Psoas muscle (tissue), 7 donors: ENCODE measurements at regions not wholly inside any gene's neighbourhood (a gene's known extent, or its start where the extent isn't known, plus 50 kb on each side); places are given as distances from the start of the nearest gene placed in this dataset.

Experiments
- ATAC-seq, 4 donors: fragments of 200-7000 bp; cut with Tn5 transposase; one replicate each; pipeline ENCODE4 v1.9.1; 2020; ENCODE audit warnings: moderate library complexity in 3 of 4, mild to moderate bottlenecking in 2 of 4
- DNase-seq, 2 donors: peaks; one replicate each; pipeline ENCODE4 v3.0.0-alpha.2; 2020
- H3K27ac ChIP-seq: fragments of 200-600 bp; one replicate; pipeline ENCODE4 v1.8.0; 2022
- H3K27me3 ChIP-seq, 3 donors: fragments of 200-600 bp in 1 of 3; one replicate each; pipeline versions ENCODE4 v1.6.1 to v1.8.0; 2013 to 2022; ENCODE audit warnings: low read length in 2 of 3, mild to moderate bottlenecking in 2 of 3, moderate library complexity in 1 of 3; ENCODE audit not compliant: insufficient read depth in 3 of 3
- H3K36me3 ChIP-seq, 2 donors: fragments of 200-600 bp in 1 of 2; one replicate each; pipeline versions ENCODE4 v1.6.1 to v1.8.0; 2013 to 2022; ENCODE audit warnings: low read depth in 1 of 2, mild to moderate bottlenecking in 1 of 2, moderate library complexity in 1 of 2; ENCODE audit not compliant: insufficient read depth in 1 of 2
- H3K4me1 ChIP-seq: fragments of 200-600 bp; one replicate; pipeline ENCODE4 v1.8.0; 2022
- H3K4me3 ChIP-seq: fragments of 200-600 bp; one replicate; pipeline ENCODE4 v1.8.0; 2022; ENCODE audit warnings: mild to moderate bottlenecking
- H3K9me3 ChIP-seq: fragments of 200-600 bp; one replicate; pipeline ENCODE4 v1.8.0; 2022
- CTCF ChIP-seq: fragments of 200-600 bp; IDR thresholded peaks from one replicate; pipeline ENCODE4 v1.8.0; 2022; ENCODE audit warnings: antibody characterized with exemption
- WGBS, 3 donors: extraction: QIAGEN DNeasy Blood & Tissue Kit; methylation state at CpG; one replicate each; pipeline versions ENCODE4 v1.1.6 to v1.1.7; 2013; 5-methylcytosine and 5-hydroxymethylcytosine counted together
- intact Hi-C, 2 donors: fragments of 100-400 bp; cut with DNase I; formaldehyde crosslinking; loops; one replicate each; pipeline versions ENCODE4 v1.11.0 to v1.14.2; 2022
- donor health status: healthy with polysubstance abuse.
- donor health status: DM: no; HTN: no; CAD: no; lungs with moderate emphysema.
- donor health status: Bipolar disorder and iron deficiency.
- donor health status: healthy.
- donor health status: DM: yes; HTN: yes; CAD: no.
- donor health status: DM: no; HTN: no; CAD: no.
- donor health status: DM: yes; HTN: yes; CAD: no.

DNA sequence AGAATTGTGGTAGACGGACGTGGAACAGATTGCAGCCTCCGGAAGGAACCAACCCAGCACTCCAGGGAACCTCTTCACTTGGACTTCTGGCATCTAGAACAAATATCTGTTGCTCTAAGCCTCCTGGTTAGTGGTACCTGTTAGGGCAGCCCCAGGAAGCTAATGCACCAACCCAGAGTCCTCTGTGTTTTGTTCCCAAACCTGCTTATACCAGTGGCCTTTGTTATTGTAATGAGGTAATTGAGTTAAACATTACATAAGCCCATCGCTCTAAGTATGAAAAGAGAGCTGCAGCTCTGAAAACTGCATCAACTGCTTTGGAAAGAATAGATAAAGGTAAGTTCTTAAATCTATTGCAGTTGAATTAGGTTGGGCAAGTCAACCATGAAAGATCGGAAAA, 516.7 kb downstream of the NPHP4 start:
- no peak overlapping the region for H3K27ac ChIP-seq
- ATAC-seq, result no peak
- H3K4me1 ChIP-seq, result no peaks in the 10 kb centered on the region
- peaks cover 0 to 11% (median 8%) of the 10 kb centered on the region in 3 donors for H3K27me3 ChIP-seq
- no peak for TF ChIP-seq CTCF
- DNase-seq, result no peak
- intact Hi-C loops, result no loop called here
- H3K4me3 ChIP-seq, result no peak overlapping the region
- no peaks in the 10 kb centered on the region for H3K9me3 ChIP-seq
- no peaks in the 10 kb centered on the region for H3K36me3 ChIP-seq
- WGBS, 3 donors, result 83 to 91% (median 87%) methylated on average over 5 of the region's 5 CpGs

GRCh38 chr1:5473268-5473667, 519.0 kb downstream of the NPHP4 start:
- peaks cover 0 to 10% (median 3%) of the 10 kb centered on the region in 3 donors for H3K27me3 ChIP-seq
- ATAC-seq, result no peak
- H3K36me3 ChIP-seq, result no peaks in the 10 kb centered on the region
- no peak for TF ChIP-seq CTCF
- no peak for DNase-seq
- no peak overlapping the region for H3K4me3 ChIP-seq
- H3K4me1 ChIP-seq, result no peaks in the 10 kb centered on the region
- no peak overlapping the region for H3K27ac ChIP-seq
- H3K9me3 ChIP-seq, result no peaks in the 10 kb centered on the region
- intact Hi-C loops, result no loop called here
- WGBS, 3 donors, result 81 to 82% (median 82%) methylated on average over 12 of the region's 12 CpGs

- intact Hi-C loops, result no loop called here
- 56 to 65% (median 61%) methylated on average over 3 of the region's 3 CpGs for WGBS, 3 donors
- Histone ChIP-seq H3K9me3 (no peaks in the 10 kb centered on the region), H3K4me1 (no peaks in the 10 kb centered on the region), H3K27me3 (peaks cover 0 to 10% (median 4%) of the 10 kb centered on the region in 3 donors), H3K4me3 (no peak overlapping the region), H3K36me3 (no peaks in the 10 kb centered on the region), H3K27ac (no peak overlapping the region)
- DNase-seq, result no peak
- no peak for ATAC-seq
- no peak for TF ChIP-seq CTCF
These were observed 525.7 kb downstream of the NPHP4 start for GRCh38 chr1:5466487-5466886.

- H3K27me3 ChIP-seq, result peaks cover 0 to 11% (median 4%) of the 10 kb centered on the region in 3 donors
These were observed 526.9 kb downstream of the NPHP4 start for GRCh38 chr1:5465281-5465711.

More at GRCh38 chr1:5465281-5465711, 526.9 kb downstream of the NPHP4 start:
- WGBS, 3 donors, result 50 to 60% (median 58%) methylated on average over 7 of the region's 7 CpGs
- ATAC-seq, result no peak
- intact Hi-C loops, result no loop called here
- no peaks in the 10 kb centered on the region for H3K9me3 ChIP-seq
- H3K36me3 ChIP-seq, result no peaks in the 10 kb centered on the region
- TF ChIP-seq CTCF, result no peak
- no peak overlapping the region for H3K4me3 ChIP-seq
- DNase-seq, result no peak
- H3K27ac ChIP-seq, result no peak overlapping the region
- H3K4me1 ChIP-seq, result no peaks in the 10 kb centered on the region
